Activated naive CD4-positive, alpha-beta T cell treated with Interleukin-2 at 50 U/mL for 16 hours (primary cell): ENCODE measurements at regions not wholly inside any gene's neighbourhood (a gene's known extent, or its start where the extent isn't known, plus 50 kb on each side); places are given as distances from the start of the nearest gene placed in this dataset.
"Not testable (repeated sequence)": the region's sequence is repeated elsewhere in the genome, so short reads cannot be mapped to it uniquely, and the experiment has no call there.

ENCODE experiments used
- DNase-seq: peaks from one replicate; pipeline ENCODE4 v3.0.0-alpha.2; 2020

DNA sequence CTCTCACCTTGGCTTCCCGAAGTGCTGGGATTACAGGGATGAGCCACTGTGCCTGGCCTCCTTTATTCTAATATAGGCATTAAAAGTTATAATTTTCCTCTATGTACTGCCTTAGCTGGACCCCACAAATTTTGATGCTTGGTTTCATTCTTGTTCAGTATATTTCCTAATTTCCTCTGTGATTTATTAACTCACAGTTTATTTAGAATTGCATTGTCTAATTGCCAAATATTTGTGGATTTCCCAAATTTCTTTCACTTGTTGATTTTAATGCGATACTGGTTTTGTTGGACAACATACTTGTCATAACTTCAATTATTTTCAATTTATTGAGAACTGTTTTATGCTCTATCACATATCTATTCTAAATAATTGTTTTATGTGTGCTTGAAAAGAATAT, 366.0 kb downstream of the OMA1 start:
- DNase-seq = no peak

DNA sequence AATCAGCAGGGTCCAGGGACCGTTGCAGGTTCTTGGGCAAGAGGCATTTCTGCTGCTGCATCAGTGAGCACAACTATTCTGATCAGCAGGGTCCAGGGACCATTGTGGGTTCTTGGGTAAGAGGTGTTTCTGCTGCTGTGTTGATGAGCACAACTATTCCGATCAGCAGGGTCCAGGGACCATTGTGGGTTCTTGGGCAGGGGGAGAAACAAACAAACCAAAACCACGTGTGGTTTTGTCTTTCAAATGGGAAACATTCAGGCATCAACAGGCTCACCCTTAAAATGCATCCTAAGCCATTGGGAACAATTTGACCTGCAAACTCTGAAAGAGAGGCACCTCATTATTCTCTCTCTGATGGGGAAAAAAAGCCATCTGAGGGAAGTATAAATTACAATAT, 377.4 kb downstream of the OMA1 start:
- DNase-seq = not testable (repeated sequence)

DNA sequence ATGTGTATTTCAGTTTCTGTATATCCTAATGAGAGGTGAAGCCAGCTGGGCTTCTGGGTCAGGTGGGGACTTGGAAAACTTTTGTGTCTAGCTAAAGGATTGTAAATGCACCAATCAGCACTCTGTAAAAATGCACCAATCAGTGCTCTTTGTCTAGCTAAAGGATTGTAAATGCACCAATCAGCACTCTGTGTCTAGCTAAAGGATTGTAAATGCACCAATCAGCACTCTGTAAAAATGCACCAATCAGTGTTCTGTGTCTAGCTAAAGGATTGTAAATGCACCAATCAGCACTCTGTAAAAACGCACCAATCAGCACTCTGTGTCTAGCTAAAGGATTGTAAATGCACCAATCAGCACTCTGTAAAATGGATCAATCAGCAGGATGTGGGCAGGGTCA, 379.4 kb downstream of the OMA1 start:
- DNase-seq = not testable (repeated sequence)

DNA sequence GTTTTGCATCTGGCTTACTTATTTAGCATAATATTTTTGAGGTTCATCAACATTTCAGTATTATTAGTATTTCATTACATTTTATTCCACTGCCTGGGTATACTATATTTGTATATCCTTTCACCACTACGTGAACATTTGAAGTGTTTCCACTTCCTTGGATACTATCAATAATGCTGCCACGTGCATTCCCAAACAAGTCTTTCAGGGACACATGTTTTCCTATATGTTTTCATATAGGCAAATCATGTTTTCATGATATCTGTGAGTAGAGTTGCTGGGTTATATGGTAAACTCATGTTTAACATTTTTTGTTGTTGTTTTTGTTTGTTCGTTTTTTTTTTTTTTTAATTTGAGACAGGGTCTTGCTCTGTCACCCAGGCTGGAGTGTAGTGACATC, 380.1 kb downstream of the OMA1 start:
- no peak for DNase-seq

DNA sequence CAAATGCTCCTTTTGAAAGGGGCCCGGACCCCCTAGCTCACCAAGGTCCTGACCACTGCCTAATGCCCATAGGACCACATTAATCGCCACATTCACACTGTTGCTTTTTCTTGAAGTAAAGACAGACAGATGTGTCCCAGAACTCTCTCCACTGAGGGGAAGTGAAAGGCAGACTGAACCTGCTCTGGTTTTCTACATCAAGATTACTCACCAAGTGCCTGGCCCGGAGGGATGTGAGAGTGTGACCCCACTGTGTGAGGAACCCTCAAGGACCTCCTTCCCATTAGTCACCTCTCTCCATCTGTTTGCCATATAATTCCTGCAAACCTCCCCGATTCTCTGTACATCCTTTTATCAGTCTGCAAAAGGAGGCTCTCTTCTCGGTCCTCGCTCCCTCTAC, 381.5 kb downstream of the OMA1 start:
- no peak for DNase-seq

DNA sequence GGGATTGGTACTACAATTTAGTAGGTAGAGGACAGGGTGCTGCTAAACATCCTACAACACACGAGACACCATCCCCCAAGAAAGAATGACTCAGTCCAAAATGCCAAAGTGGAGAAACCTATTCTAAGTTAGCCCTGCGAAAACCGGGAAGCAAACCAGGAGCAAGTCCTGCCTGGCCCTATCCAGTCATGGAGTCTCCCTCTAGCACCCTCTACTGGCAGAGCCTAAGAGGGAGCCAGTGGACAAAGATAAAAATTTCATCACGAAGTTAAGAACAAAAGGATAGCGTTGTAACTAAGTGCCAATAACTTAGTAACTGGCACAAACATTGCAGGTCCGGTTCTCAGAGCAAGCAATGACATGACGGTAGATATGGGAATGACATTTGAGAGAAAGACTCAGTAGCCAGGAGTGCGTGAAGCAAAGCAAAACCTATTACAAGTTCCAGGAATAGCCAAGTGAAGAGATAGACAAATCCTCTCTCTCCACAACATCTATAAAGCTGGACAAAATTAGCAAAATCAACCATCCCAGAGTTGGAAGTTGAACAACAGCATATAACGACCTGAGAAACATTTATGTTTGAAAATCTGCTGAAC, 383.5 kb downstream of the OMA1 start:
- DNase-seq = no peak

DNA sequence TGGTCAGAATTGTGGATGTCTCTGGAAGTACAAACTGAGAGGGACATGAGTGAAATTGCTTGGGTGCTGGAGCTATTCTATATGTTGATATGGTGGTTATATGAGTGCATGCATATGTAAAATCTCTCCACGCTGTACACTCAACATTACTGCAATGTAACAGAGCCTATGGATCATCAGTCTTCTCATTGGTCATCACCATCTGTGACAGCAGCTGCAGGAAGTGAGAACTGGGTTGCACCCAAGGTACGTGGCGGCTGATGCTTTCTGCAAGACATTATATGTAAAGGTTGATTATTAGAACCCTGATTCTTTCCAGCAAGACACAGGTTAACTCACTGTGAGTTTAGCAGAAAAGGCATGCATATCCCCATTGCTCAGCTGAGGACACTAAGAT, 387.1 kb downstream of the OMA1 start:
- no peak for DNase-seq

DNA sequence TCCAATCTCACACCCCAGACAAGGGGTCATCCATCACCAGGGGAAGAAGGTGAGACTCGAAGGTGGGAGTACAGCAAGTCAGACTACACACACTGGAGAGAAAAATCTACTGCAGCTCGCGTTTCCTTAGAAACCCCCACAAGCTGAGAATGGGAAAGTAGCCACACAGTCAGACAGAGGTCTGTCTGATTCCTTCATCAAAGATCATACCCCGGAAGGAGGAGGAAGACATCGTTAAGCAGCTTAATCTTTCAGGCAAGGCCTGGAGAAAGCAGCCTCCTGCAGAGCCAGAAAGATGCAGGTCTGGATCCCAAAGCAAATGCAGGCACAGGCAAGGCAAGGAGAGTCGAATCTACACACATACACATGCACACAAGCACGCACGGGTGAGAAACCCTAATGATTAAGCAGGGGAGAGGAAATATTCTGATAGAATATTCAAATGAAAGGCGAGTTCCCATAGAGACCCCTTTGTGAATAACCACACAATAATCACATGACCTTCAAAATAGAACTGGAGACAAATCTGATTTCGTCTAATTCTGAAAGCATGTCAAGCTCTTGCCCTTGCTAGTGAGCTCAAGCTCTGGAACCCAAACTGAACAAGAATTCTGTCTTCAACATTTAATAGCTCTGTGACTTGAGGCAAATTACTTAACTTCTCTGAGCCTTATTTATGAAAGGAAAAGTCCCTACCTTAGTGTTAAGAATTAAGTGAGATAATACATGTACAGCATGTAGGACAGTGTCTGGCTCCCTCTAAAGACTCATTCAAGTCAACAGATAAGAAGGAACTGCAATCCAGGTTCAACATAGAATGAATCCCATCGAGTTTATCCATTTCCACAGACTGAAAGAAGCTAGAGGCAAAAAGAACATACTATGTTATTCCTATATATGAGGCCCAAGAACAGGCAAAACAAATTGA, 387.8 kb downstream of the OMA1 start:
- no peak for DNase-seq

DNA sequence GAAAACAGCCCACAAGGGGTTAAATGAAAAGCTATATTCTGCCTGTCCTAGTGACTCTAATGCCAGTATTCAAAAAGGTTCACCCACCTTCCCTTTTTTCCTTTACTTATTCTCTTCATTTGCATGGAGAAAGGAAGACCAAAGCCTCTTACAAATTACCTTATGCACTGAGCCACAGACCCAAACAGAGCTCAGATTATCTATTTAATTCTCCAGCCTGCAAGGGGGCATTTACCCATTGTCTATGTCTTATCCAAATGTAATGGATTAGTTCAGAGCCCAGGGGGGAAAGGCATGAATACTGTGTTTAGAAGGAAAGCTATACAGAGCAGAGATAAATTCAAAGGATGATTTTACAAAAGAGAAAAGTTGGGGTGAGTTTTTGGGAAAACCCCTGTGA, 388.5 kb downstream of the OMA1 start:
- DNase-seq = no peak

DNA sequence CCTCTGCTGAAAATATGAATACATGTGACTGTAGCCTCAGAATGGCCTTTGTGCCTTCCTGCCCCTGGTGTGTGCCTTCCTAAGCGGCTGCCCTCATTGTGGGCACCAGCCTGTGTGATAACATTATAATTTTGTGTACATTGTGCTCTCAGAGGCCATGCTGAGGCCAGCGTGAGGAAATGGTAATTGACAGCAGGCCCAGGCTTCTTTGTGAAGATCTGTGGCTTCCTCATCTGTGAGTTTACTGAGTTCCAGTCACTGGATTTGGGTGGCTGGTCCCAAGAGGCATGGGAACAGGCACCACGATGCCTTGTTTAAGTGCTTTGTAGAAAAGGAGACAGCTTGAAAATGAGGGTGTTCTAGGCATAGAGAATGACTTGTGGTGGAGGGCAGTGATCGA, 389.3 kb downstream of the OMA1 start:
- no peak for DNase-seq

DNA sequence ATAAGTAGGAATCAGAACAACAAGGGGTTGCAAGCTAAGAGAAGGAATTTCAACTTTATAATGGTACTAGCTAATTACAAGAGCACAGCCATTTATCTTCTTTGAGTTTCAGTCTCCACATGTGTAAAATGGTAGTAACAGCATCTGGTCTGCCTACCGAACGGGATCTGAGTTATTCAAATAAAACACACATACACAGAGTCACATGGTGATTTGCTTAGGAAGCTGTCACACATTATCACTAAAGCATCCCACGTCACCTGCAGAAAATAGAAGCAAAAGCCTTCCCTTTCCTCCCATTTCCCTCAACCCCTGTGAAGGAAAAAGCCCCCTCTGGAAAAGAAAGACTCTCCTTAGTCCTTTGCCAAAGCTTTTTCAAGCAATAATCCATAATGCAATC, 389.7 kb downstream of the OMA1 start:
- no peak for DNase-seq

DNA sequence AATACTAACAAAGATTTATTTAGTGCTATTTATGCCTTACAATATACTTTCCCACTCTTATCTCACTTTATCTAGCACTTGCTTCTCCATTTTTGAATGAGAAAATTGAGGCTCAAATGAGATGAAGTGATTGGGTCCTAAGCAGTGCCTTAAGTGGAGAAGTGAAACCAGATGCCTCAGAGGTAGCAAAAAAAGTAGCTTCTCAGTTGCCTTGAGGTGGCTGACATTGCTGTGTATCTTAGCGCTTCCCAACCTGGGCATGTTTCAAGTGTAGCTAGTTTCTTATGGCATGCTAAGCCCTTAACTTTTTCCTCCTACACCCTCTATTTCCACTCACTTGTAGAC, 390.4 kb downstream of the OMA1 start:
- DNase-seq = no peak

DNA sequence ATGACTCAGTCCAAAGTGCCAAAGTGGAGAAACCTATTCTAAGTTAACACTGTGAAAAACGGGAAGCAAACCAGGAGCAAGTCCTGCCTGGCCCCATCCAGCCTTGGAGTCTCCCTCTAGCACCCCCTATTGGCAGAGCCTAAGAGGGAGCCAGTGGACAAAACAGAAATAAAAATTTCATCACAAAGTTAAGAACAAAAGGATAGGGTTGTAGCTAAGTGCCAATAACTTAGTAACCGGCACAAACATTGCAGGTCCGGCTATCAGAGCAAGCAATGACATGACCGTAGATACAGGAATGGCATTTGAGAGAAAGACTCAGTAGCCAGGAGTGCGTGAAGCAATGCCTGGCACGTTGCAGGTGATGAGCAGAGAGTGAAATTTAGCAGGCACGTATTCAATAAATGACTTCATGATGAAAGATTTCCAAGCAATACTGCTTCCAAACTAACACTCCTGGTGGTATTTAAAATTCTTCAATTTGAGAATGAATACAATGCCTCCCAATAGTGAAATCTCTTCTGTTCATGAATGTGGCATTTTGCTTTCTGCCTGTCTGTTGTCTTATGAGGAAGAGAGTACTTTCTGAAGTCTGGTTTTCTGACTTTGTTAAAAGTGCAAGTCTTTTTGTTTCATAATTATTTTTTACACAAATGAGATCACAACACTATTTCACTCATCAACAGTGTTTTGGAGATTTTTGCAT, 391.0 kb downstream of the OMA1 start:
- DNase-seq = no peak

DNA sequence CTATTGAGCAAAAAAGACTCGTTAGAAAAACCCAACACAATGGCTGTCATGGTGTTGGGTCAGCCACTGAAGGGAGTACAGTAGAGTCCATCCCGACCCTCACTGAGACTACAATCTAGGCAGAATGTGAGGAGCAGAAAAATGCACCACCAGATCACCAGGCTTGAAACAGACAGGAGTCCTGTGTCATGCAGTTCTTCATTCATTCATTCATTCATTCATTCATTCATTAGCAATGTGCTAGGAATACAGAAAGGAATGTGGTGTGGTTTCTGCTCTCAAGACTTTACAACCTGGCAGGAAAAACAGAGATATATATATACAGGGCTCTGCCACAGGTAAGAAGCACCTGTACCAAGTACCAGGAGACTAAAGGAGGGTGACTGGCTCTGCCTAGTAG, 392.3 kb downstream of the OMA1 start:
- no peak for DNase-seq

DNA sequence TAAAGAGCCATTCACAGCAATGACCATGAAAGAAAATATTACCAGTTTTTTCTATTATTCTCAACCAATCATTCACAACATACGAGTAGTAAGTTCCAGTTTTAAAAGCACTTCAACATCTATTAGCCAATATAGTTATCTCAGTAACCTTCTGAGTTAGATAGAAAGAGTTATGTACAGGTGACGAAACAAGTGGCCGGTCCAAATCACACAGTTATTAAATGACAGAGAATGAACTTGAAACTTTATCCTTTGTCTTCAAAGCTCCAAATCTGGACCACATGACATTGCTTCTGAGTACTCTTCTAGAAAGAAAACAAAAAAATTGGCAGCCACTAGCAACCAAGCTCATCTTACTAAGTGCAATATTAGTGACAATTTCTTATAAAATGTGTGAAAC, 393.8 kb downstream of the OMA1 start:
- no peak for DNase-seq

DNA sequence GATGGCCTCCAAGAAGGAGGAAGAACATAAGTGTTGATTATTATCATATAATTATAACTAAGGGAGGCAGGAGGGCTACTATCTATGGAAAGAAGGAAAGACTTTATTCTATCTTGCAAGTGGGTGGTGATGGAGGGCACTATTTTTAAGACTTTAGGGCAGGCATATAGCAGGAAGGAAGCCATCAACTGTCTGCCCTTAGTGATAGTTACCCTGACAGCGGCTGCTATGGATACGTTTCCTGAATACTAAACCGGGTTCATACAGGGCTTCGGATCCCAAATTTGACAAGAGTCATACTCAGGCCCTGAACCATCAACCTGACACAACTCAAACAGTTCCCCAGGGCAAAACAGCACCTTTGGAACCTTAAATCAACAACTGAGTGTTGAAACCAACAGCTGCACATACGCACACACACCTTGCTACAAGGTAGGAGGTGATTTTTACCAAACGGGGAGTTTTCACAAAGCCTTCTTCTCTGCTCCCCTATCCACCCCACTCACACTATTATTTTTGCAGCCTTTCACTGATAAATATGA, 397.2 kb downstream of the OMA1 start:
- no peak for DNase-seq

DNA sequence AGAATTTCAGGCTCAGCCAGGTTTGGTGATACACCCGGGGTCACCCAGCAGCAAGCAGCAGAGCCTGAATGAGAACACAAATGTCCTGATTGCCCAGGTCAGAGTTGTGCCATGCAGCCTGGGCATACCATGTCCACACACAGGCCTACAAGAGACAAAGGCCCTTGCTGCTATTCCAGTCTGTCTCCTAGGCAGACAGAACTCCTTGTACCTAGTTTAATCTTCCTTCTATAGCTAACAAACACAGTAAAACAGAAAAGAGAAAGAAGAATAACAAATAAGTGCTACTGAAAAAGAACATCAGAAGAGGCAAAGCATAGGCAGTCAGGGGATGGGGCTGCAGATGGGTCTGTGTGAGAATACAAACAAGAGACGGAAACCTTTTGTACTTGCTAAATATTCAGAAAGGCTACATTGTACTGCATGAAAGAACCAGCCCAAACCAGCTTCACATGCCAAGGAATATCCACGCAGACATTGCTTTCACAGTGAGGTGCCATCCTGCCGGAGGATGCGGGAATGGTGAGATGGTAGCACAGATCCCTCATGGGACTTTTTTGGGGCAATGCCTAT, 401.7 kb downstream of the OMA1 start:
- no peak for DNase-seq

DNA sequence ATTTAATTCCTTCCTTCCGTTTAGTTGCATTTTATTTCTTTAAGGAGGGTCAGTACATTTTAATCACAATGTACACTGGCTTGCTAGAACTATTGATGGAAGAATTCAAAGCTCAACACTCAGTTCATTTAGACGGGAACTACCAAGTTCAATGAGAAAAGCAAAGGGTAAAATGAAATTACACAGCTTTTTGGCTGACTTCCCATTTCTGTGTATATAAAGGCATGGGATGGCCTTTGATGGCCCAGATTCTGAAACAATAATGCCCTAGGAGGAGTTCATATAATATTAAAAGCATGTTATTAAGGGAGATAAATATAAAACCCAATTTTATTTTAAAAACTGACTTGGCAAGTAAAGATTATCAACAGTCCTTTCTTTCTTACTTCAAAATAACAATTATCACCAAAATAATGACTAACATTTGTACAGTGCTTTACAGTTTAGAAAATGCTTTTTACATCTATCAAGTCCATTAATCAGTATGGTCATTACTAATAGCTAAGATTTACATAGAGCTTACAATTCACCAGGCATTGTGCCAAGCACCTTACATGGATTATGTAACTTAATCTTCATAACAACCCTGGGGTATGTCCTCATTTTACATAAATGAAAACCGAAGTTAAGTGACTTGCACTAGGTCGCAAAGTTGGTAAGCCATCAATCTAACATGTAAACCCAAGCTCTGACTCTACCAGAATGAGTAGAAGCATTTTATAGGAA, 402.4 kb downstream of the OMA1 start:
- DNase-seq = no peak

DNA sequence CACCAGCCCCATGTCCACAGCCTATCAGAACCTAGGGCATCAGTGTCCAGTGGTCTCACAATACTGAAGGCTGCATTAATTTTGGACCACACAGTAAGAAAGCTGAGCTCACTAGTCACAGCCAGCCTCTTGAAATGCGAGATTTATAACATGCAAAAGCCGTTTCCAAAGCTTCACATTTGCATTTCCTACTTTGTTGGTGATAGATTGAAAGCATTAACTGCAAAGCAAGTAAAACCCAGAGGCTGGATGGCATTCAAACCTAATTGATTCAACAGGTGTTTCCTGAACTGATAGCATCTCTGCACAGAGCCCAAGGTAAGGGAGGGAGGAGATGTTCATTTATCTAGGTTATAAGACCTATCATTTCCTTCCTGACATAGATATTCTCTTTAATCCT, 410.1 kb downstream of the OMA1 start:
- no peak for DNase-seq

DNA sequence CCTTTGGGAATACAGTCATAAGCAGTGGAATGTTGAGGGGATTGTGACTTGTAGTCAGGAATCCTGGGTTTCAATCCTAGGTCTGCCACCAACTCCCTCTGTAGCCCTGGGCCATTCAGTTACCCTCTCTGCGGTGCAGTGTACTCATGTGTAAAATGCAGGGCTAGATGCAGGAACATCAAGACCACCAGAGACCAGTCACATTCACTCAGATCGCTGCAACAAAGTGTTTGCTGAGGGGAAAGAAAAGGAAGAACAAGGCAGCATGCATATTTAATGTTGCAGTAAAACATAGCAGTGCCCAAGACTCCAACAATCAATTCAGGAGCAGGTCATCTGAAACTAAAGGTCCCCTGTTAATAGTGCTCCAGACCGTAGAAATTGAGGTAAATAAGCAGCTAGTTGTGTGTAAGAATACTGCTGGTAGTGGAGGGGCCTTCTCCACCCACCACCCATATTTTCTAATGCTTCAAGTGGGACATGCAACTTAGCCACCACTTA, 410.7 kb downstream of the OMA1 start:
- DNase-seq = no peak

DNA sequence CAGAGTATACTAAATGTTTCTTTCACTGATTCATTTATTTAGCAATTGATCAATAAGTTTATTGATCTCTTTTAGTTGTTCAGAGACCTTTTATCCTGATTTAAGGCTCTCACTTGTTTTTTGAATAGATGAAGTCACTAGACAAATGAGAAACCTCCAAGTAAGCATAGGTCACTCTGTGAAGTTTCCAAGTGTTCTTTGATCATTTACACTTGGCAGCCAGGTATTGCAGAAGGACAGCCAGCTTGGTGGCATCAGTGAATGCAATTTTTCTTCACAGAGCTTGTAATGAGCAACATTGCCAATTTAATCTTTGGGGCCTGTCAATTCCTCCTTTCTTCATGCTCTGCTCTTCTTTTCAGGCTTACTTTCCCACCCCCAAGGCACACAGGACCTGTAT, 413.0 kb downstream of the OMA1 start:
- no peak for DNase-seq

DNA sequence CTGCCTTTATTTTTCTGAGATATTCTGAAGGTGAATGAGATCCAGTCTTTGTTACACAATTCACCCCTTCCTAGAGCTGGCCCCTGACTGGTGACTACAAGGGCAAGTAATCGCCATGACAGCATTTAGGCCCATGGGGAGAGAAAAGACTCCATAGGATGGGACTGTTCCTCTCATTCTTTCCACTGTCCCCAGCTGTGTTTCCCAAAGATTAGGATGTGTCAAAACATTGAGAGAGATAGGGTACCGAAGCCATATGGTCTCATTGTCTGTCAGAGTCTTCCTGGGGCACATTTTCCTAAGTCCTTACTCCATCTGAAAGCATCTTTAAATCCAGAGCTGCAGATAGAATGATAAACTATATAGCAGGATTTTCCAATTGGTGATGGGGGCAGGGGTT, 423.5 kb downstream of the OMA1 start:
- DNase-seq = no peak

DNA sequence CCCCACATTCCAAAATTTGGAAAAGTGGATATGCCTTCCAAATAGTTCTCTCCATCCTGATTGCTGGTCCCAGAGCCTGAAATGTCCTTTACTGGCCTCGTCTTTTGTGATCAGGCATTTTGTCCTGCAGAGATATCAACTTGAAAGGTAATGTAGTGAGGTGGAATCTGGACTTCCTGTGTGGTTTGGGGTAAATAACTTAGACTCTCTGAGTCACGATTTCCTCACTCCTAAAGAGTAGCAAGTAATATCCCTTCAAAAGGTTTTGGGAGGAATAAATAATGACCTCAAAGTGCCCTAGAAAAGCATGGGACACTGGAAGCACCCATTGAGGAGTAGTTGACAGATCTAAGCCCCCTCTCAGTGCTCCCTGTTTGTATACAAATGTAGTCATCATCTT, 426.6 kb downstream of the OMA1 start:
- DNase-seq = no peak
